Body of pancreas (tissue), 4 donors: ENCODE measurements at regions not wholly inside any gene's neighbourhood (a gene's known extent, or its start where the extent isn't known, plus 50 kb on each side); places are given as distances from the start of the nearest gene placed in this dataset.

Experiments
- ATAC-seq: fragments of 150-250 bp; one replicate; pipeline ENCODE4 v1.9.1; 2016
- DNase-seq, 4 donors: peaks; one replicate each; pipeline ENCODE4 v3.0.0-alpha.2; 2019
- H3K27ac ChIP-seq, 4 donors: fragments of 200-600 bp; sonication (generic); 1 replicate in 3 of 4; 2 replicates in 1 of 4; pipeline versions ENCODE4 v1.5.1 to v1.6.1; 2016 to 2019; ENCODE audit warnings: mild to moderate bottlenecking in 1 of 4, mixed read lengths in 1 of 4, moderate library complexity in 1 of 4
- H3K27me3 ChIP-seq, 2 donors: fragments of 200-600 bp; sonication (generic); one replicate each; pipeline ENCODE4 v1.6.0; 2016; ENCODE audit warnings: mild to moderate bottlenecking in 1 of 2
- H3K36me3 ChIP-seq, 2 donors: fragments of 200-600 bp; sonication (generic); replicated peaks in 1 of 2; 2 replicates each; pipeline ENCODE4 v1.5.1; 2016; ENCODE audit warnings: low read depth in 2 of 2; ENCODE audit not compliant: insufficient read depth in 1 of 2
- H3K4me1 ChIP-seq: fragments of 200-600 bp; sonication (generic); one replicate; pipeline ENCODE4 v1.6.0; 2016
- H3K4me3 ChIP-seq, 2 donors: fragments of 200-600 bp; sonication (generic); 1 replicate in 1 of 2; 2 replicates in 1 of 2; pipeline ENCODE4 v1.5.1; 2016 to 2019
- H3K9me3 ChIP-seq, 3 donors: fragments of 200-600 bp; sonication (generic); 1 replicate in 2 of 3; 2 replicates in 1 of 3; pipeline ENCODE4 v1.5.1; 2016
- CTCF ChIP-seq, 7 experiments: fragments of 450-650 bp in 4 of 7; fragments of 200-600 bp in 3 of 7; sonication (generic) in 3 of 7; IDR thresholded peaks; one replicate each; pipeline ENCODE4 v1.5.1; 2016 to 2019; ENCODE audit warnings: antibody characterized with exemption in 7 of 7
- POLR2A ChIP-seq, 3 donors: fragments of 450-650 bp; IDR thresholded peaks; one replicate each; pipeline ENCODE4 v1.6.1; 2016; ENCODE audit warnings: antibody characterized with exemption in 3 of 3, mild to moderate bottlenecking in 2 of 3
- WGBS, 2 donors: methylation state at CpG; one replicate each; pipeline ENCODE4 v1.1.5; 2017; 5-methylcytosine and 5-hydroxymethylcytosine counted together
- intact Hi-C: fragments of 100-400 bp; cut with DNase I; formaldehyde crosslinking; loops from one replicate; pipeline ENCODE4 v1.15.1; 2023

GRCh38 chr10:43979551-43979950 is 330.9 kb upstream of the ZNF32 start:
- H3K9me3 ChIP-seq: no peaks in the 10 kb centered on the region
- ATAC-seq (no peak), DNase-seq (no peak)
- no peaks in the 10 kb centered on the region for H3K4me1 ChIP-seq
- intact Hi-C loops: no loop called here
- no peak overlapping the region for H3K4me3 ChIP-seq
- no peaks in the 10 kb centered on the region for H3K27me3 ChIP-seq
- 79 to 91% methylated on average over 3 of the region's 3 CpGs for WGBS, 2 donors
- TF ChIP-seq POLR2A (IDR thresholded peaks at IDR 0.05) (no peak), CTCF (IDR thresholded peaks at IDR 0.05) (no peak)
- no peak overlapping the region for H3K27ac ChIP-seq
- H3K36me3 ChIP-seq: no peaks in the 10 kb centered on the region

GRCh38 chr10:43978936-43979335 is 330.3 kb upstream of the ZNF32 start:
- intact Hi-C loops: no loop called here
- Histone ChIP-seq H3K9me3 (no peaks in the 10 kb centered on the region), H3K4me3 (no peak overlapping the region), H3K36me3 (no peaks in the 10 kb centered on the region), H3K27me3 (no peaks in the 10 kb centered on the region), H3K27ac (no peak overlapping the region), H3K4me1 (no peaks in the 10 kb centered on the region)
- ATAC-seq: no peak
- DNase-seq: no peak
- 91 to 92% methylated on average over 9 of the region's 9 CpGs for WGBS, 2 donors
- TF ChIP-seq POLR2A (IDR thresholded peaks at IDR 0.05) (no peak), CTCF (IDR thresholded peaks at IDR 0.05) (no peak)

GRCh38 chr10:43978091-43978490 is 329.4 kb upstream of the ZNF32 start:
- H3K27me3 ChIP-seq: no peaks in the 10 kb centered on the region
- H3K4me3 ChIP-seq: no peak overlapping the region
- TF ChIP-seq CTCF (IDR thresholded peaks at IDR 0.05): no peak
- intact Hi-C loops: no loop called here
- no peak overlapping the region for H3K27ac ChIP-seq
- DNase-seq (no peak), ATAC-seq (no peak)
- no peaks in the 10 kb centered on the region for H3K36me3 ChIP-seq
- H3K4me1 ChIP-seq: no peaks in the 10 kb centered on the region
- H3K9me3 ChIP-seq: no peaks in the 10 kb centered on the region
- 83 to 88% methylated on average over 5 of the region's 5 CpGs for WGBS, 2 donors

GRCh38 chr10:43976292-43976691 is 327.6 kb upstream of the ZNF32 start:
- H3K9me3 ChIP-seq: no peaks in the 10 kb centered on the region
- no peaks in the 10 kb centered on the region for H3K27me3 ChIP-seq
- ATAC-seq (no peak), DNase-seq (no peak)
- WGBS, 2 donors: 71 to 75% methylated on average over 1 of the region's 1 CpG
- H3K36me3 ChIP-seq: no peaks in the 10 kb centered on the region
- intact Hi-C loops: no loop called here
- no peak overlapping the region for H3K4me3 ChIP-seq
- TF ChIP-seq POLR2A (IDR thresholded peaks at IDR 0.05) (no peak), CTCF (IDR thresholded peaks at IDR 0.05) (no peak)
- H3K4me1 ChIP-seq: no peaks in the 10 kb centered on the region
- H3K27ac ChIP-seq: no peak overlapping the region

- Histone ChIP-seq H3K9me3 (no peaks in the 10 kb centered on the region), H3K4me1 (no peaks in the 10 kb centered on the region), H3K36me3 (no peaks in the 10 kb centered on the region), H3K4me3 (no peak overlapping the region), H3K27me3 (no peaks in the 10 kb centered on the region), H3K27ac (no peak overlapping the region)
- ATAC-seq (no peak), DNase-seq (no peak)
- TF ChIP-seq CTCF (IDR thresholded peaks at IDR 0.05) (no peak), POLR2A (IDR thresholded peaks at IDR 0.05) (no peak)
- intact Hi-C loops: no loop called here
- WGBS, 2 donors: 89 to 93% methylated on average over 3 of the region's 3 CpGs
Measured at GRCh38 chr10:43973801-43974200, 325.1 kb upstream of the ZNF32 start.
